Large intestine (tissue), 3 donors: ENCODE measurements at regions not wholly inside any gene's neighbourhood (a gene's known extent, or its start where the extent isn't known, plus 50 kb on each side); places are given as distances from the start of the nearest gene placed in this dataset.
A peak's percentile ranks its signal among the peaks of the same experiment; 100 is the strongest.

Experiments
- DNase-seq, 2 donors: peaks; one replicate each; pipeline versions ENCODE4 v3.0.0 to v3.0.0-alpha.2; 2013
- H3K27ac ChIP-seq: one replicate; pipeline ENCODE4 v1.5.1; 2013; ENCODE audit warnings: low read length
- H3K27me3 ChIP-seq: 2 replicates; pipeline ENCODE4 v1.6.1; 2013; ENCODE audit warnings: low read length; ENCODE audit not compliant: control insufficient read depth, insufficient read depth
- H3K36me3 ChIP-seq: 2 replicates; pipeline ENCODE4 v1.6.1; 2013; ENCODE audit warnings: low read length; ENCODE audit not compliant: control insufficient read depth, insufficient read depth
- H3K4me1 ChIP-seq: one replicate; pipeline ENCODE4 v1.6.1; 2013; ENCODE audit warnings: low read length; ENCODE audit not compliant: control insufficient read depth, insufficient read depth
- H3K4me3 ChIP-seq: one replicate; pipeline ENCODE4 v1.5.1; 2013; ENCODE audit warnings: low read length
- H3K9me3 ChIP-seq: one replicate; pipeline ENCODE4 v1.6.1; 2013; ENCODE audit warnings: mild to moderate bottlenecking, low read depth, low read length, moderate library complexity; ENCODE audit not compliant: control insufficient read depth
- WGBS: methylation state at CpG from one replicate; pipeline ENCODE4 v1.1.5; 2013; ENCODE audit warnings: low lambda C conversion rate; ENCODE audit not compliant: insufficient coverage; 5-methylcytosine and 5-hydroxymethylcytosine counted together

- Histone ChIP-seq H3K27me3 (no peaks in the 10 kb centered on the region), H3K36me3 (no peaks in the 10 kb centered on the region), H3K9me3 (no peaks in the 10 kb centered on the region), H3K27ac (peak overlapping the region; percentile 62), H3K4me1 (peaks cover 72% of the 10 kb centered on the region), H3K4me3 (no peak overlapping the region)
- WGBS, result no CpG with 5 or more reads among the region's 8 CpGs
- DNase-seq, result peak in 1 of 2 donors; percentile 56
Measured at GRCh38 chr6:3536901-3537300, 80.1 kb upstream of the SLC22A23 start.

GRCh38 chr6:3535776-3536435, 79.1 kb upstream of the SLC22A23 start:
- Histone ChIP-seq H3K4me3 (no peak overlapping the region), H3K9me3 (no peaks in the 10 kb centered on the region), H3K36me3 (no peaks in the 10 kb centered on the region), H3K4me1 (peaks cover 63% of the 10 kb centered on the region), H3K27ac (peak overlapping the region; percentile 62), H3K27me3 (no peaks in the 10 kb centered on the region)
- DNase-seq, result peak; percentile 72 to 87
- WGBS, result no CpG with 5 or more reads among the region's 19 CpGs

GRCh38 chr6:3535033-3535775, 78.4 kb upstream of the SLC22A23 start:
- H3K36me3 ChIP-seq, result no peaks in the 10 kb centered on the region
- peak overlapping the region; percentile 26 for H3K27ac ChIP-seq
- no peak for DNase-seq
- WGBS, result 19% methylated on average over 3 of the region's 4 CpGs
- no peaks in the 10 kb centered on the region for H3K9me3 ChIP-seq
- H3K27me3 ChIP-seq, result no peaks in the 10 kb centered on the region
- H3K4me1 ChIP-seq, result peaks cover 56% of the 10 kb centered on the region
- H3K4me3 ChIP-seq, result no peak overlapping the region

- Histone ChIP-seq H3K9me3 (no peaks in the 10 kb centered on the region), H3K27me3 (no peaks in the 10 kb centered on the region), H3K4me3 (no peak overlapping the region), H3K27ac (peak overlapping the region; percentile 26), H3K4me1 (peaks cover 50% of the 10 kb centered on the region), H3K36me3 (no peaks in the 10 kb centered on the region)
- peak in 1 of 2 donors; percentile 40 for DNase-seq
- no CpG with 5 or more reads among the region's 4 CpGs for WGBS
Measured at GRCh38 chr6:3534599-3534998, 77.7 kb upstream of the SLC22A23 start.

GRCh38 chr6:3533981-3534380, 77.1 kb upstream of the SLC22A23 start:
- H3K9me3 ChIP-seq, result no peaks in the 10 kb centered on the region
- WGBS, result 60% methylated on average over 1 of the region's 6 CpGs
- H3K27me3 ChIP-seq, result no peaks in the 10 kb centered on the region
- peak; percentile 25 to 60 for DNase-seq
- H3K4me1 ChIP-seq, result peaks cover 45% of the 10 kb centered on the region
- H3K27ac ChIP-seq, result peak overlapping the region; percentile 18
- H3K4me3 ChIP-seq, result no peak overlapping the region
- H3K36me3 ChIP-seq, result no peaks in the 10 kb centered on the region

GRCh38 chr6:3532296-3532916, 75.6 kb upstream of the SLC22A23 start:
- no peak overlapping the region for H3K27ac ChIP-seq
- no peaks in the 10 kb centered on the region for H3K27me3 ChIP-seq
- no peak for DNase-seq
- H3K9me3 ChIP-seq, result no peaks in the 10 kb centered on the region
- no peak overlapping the region for H3K4me3 ChIP-seq
- WGBS, result no CpG with 5 or more reads among the region's 5 CpGs
- peaks cover 29% of the 10 kb centered on the region for H3K4me1 ChIP-seq
- no peaks in the 10 kb centered on the region for H3K36me3 ChIP-seq

- no peak for DNase-seq
- WGBS, result no CpG with 5 or more reads among the region's 7 CpGs
Measured at GRCh38 chr6:3531481-3531880, 74.6 kb upstream of the SLC22A23 start.

GRCh38 chr6:3530515-3530914, 73.7 kb upstream of the SLC22A23 start:
- Histone ChIP-seq H3K9me3 (no peaks in the 10 kb centered on the region), H3K36me3 (no peaks in the 10 kb centered on the region), H3K27me3 (no peaks in the 10 kb centered on the region), H3K4me3 (no peak overlapping the region), H3K4me1 (peaks cover 15% of the 10 kb centered on the region), H3K27ac (no peak overlapping the region)
- 100% methylated on average over 2 of the region's 10 CpGs for WGBS
- no peak for DNase-seq

More at GRCh38 chr6:3531481-3531880, 74.6 kb upstream of the SLC22A23 start:
- H3K4me3 ChIP-seq, result no peak overlapping the region
- H3K36me3 ChIP-seq, result no peaks in the 10 kb centered on the region
- peaks cover 20% of the 10 kb centered on the region for H3K4me1 ChIP-seq
- no peak overlapping the region for H3K27ac ChIP-seq
- no peaks in the 10 kb centered on the region for H3K27me3 ChIP-seq
- H3K9me3 ChIP-seq, result no peaks in the 10 kb centered on the region

GRCh38 chr6:3529721-3530120, 72.9 kb upstream of the SLC22A23 start:
- H3K27me3 ChIP-seq, result no peaks in the 10 kb centered on the region
- H3K4me1 ChIP-seq, result peaks cover 7% of the 10 kb centered on the region
- no peak for DNase-seq
- H3K27ac ChIP-seq, result no peak overlapping the region
- H3K36me3 ChIP-seq, result no peaks in the 10 kb centered on the region
- no peak overlapping the region for H3K4me3 ChIP-seq
- no CpG with 5 or more reads among the region's 3 CpGs for WGBS
- no peaks in the 10 kb centered on the region for H3K9me3 ChIP-seq

GRCh38 chr6:3529232-3529631, 72.4 kb upstream of the SLC22A23 start:
- WGBS, result 100% methylated on average over 1 of the region's 7 CpGs
- H3K36me3 ChIP-seq, result no peaks in the 10 kb centered on the region
- DNase-seq, result no peak
- peaks cover 2% of the 10 kb centered on the region for H3K4me1 ChIP-seq
- H3K27ac ChIP-seq, result no peak overlapping the region
- H3K9me3 ChIP-seq, result no peaks in the 10 kb centered on the region
- no peak overlapping the region for H3K4me3 ChIP-seq
- no peaks in the 10 kb centered on the region for H3K27me3 ChIP-seq
